RWPE1 (cell line): ENCODE measurements at regions not wholly inside any gene's neighbourhood (a gene's known extent, or its start where the extent isn't known, plus 50 kb on each side); places are given as distances from the start of the nearest gene placed in this dataset.
A peak's percentile ranks its signal among the peaks of the same experiment; 100 is the strongest.

Source experiments
- CTCF ChIA-PET: fragments of 350-600 bp; sonication (Branson Sonifier 250); formaldehyde crosslinking; extraction: SDS; loops from one replicate; lab custom pipeline; 2021; lab: Yijun Ruan, JAX
- POLR2A ChIA-PET: fragments of 400-600 bp; formaldehyde crosslinking; extraction: SDS; loops from one replicate; lab custom pipeline; 2020; ENCODE audit warnings: antibody characterized with exemption; ENCODE audit not compliant: low non-redundant PET; lab: Yijun Ruan, JAX
- DNase-seq: peaks from one replicate; pipeline ENCODE4 v3.0.0; 2012; ENCODE audit warnings: low spot score
- H3K27ac ChIP-seq: fragments of 450-650 bp; 2 replicates; pipeline ENCODE4 v1.5.1; 2017
- CTCF ChIP-seq: fragments of 450-650 bp; conservative IDR thresholded peaks from 2 replicates; pipeline ENCODE4 v1.5.1; 2017; ENCODE audit warnings: low read depth, mild to moderate bottlenecking

DNA sequence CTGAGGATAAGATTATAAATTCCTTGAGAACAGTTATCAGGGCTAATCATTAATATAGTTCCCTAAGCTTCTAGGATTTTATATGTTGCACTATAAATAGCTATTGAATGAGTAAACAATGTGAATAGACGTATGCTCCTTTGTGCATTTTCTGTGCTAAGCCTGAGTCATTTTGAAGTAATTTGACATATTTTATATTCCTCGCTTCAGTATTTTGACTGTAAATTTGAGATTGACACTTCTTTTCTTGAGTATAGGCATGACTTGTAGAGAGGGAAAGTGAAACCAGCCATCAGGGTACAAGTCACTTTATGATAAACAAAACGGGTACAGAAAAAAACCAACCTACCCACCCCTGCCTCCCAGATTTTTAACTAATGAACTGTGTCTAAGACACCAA is 367.7 kb upstream of the PRR16 start:
- no peak for TF ChIP-seq CTCF
- H3K27ac ChIP-seq = no peak overlapping the region
- ChIA-PET POLR2A (no interaction called here), CTCF (interaction anchor here (0.8 kb wide), 1 partner anchor 13 kb away, joined by 3 read pairs; no protein-coding TSS in a partner anchor)
- peak; percentile 48 for DNase-seq

DNA sequence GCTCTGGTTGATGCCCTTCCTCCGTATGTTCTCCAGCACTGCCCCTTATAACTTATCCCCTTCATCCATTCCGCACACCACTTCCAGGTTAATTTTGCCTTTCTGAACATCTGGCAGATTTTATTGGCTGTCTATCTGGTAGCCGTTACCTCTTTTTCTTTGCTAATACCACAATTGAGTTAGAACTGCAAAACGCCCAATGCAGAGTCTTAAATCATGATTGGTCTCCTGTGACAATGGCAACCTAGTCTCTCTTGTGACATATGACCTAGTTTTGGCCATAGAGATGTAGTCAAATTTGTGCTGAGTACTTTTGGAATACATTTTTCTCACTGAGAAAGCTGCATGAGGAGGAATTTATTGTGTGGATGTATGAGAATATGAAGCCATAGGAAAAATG is 365.7 kb upstream of the PRR16 start:
- TF ChIP-seq CTCF = no peak
- CTCF ChIA-PET = interaction anchor here (0.6 kb wide), 1 partner anchor 620 kb away, joined by 3 read pairs; no protein-coding TSS in a partner anchor

GRCh38 chr5:120098902-120099535 is 365.1 kb upstream of the PRR16 start:
- no peak overlapping the region for H3K27ac ChIP-seq
- no peak for TF ChIP-seq CTCF
- DNase-seq = no peak
- CTCF ChIA-PET = interaction anchor here (0.6 kb wide), 1 partner anchor 620 kb away, joined by 3 read pairs; no protein-coding TSS in a partner anchor
- POLR2A ChIA-PET = no interaction called here

More for the DNA sequence above, 365.7 kb upstream of the PRR16 start:
- POLR2A ChIA-PET = no interaction called here
- DNase-seq = no peak
- no peak overlapping the region for H3K27ac ChIP-seq

DNA sequence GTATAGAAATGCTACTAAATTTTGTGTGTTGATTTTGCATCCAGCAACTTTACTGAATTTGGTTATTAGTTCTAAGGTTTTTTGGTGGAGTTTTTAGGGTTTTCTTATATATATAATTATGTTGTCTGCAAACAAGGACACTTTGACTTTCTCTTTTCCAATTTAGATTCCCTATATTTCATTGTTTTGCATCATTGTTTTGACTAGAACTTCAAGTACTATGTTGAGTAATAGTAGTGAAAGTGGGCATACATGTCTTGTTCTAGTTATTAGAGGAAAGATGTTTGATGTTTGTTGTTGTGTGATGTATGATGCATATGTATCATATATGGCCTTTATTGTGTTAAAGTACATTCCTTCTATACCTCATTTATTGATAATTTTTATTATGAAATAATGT is 362.3 kb upstream of the PRR16 start:
- no peak for TF ChIP-seq CTCF
- no peak overlapping the region for H3K27ac ChIP-seq
- ChIA-PET POLR2A (no interaction called here), CTCF (no interaction called here)
- no peak for DNase-seq

DNA sequence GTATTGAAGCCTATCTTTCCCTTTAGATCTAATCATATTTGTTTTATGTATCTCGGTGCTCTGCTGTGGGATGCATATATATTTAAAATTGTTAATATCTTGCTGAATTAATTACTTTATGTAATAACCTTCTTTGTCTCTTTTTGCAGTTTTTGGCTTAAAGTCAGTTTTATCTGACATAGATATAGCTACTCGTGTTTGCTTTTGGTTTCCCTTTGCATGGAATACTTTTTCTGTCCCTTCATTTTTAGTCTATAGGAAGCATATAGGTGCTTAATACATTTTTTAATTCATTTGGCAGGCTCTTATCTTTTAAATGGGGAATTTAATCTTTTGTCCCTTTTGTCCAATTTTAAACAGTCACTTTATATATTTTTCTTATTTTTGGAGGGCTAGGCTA is 360.6 kb upstream of the PRR16 start:
- DNase-seq = no peak
- POLR2A ChIA-PET = interaction anchor here (0.7 kb wide), 1 partner anchor 11 kb away, joined by 3 read pairs; no protein-coding TSS in a partner anchor
- CTCF ChIA-PET = interaction anchor here (0.6 kb wide), 1 partner anchor 355 kb away, joined by 3 read pairs; no protein-coding TSS in a partner anchor
- no peak for TF ChIP-seq CTCF
- no peak overlapping the region for H3K27ac ChIP-seq

DNA sequence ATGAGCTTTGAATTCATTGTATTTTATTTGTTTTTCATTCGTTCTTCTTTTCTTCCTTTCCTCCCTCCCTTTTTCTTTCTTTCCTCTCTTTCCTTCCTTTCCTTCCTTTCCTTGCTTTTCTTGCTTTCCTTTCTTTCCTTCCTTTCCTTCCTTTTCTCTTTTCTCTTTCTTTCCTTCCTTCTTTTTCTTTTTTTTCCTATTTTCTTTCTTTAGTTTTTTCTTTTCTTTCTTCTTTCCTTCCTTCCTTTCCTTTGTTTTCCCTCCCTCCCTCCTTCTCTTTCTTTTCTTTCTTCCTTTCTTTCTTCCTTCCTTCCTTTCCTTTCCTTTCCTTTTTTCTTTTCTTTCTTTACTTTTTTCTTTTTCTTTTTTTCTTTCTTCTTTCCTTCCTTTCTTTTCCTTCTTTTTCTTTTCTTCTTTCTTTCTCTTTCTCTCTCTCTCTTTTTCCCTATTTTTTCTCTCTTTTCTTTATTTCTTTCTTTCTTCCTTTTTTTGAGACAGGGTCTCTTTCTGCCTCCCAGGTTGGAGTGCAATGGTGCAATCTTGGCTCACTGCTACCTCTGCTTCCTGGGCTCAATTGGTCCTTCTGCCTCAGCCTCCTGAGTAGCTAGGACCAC is 357.1 kb upstream of the PRR16 start:
- TF ChIP-seq CTCF = no peak
- CTCF ChIA-PET = interaction anchor here (0.6 kb wide), 1 partner anchor 1119 kb away, joined by 3 read pairs; no protein-coding TSS in a partner anchor
- POLR2A ChIA-PET = no interaction called here
- no peak overlapping the region for H3K27ac ChIP-seq
- DNase-seq = no peak
